GM12891 (cell line): ENCODE measurements at regions not wholly inside any gene's neighbourhood (a gene's known extent, or its start where the extent isn't known, plus 50 kb on each side); places are given as distances from the start of the nearest gene placed in this dataset.

ENCODE experiments used
- PAX5 ChIP-seq: IDR thresholded peaks from 2 replicates; pipeline ENCODE4 v1.6.1; 2011; ENCODE audit warnings: low read length, moderate library complexity, mild to moderate bottlenecking; ENCODE audit not compliant: insufficient read depth, severe bottlenecking
- POLR2A ChIP-seq: IDR thresholded peaks from 2 replicates; pipeline ENCODE4 v1.6.1; 2011; ENCODE audit warnings: low read depth, low read length, control low read depth
- POLR2AphosphoS5 ChIP-seq: IDR thresholded peaks from 2 replicates; pipeline ENCODE4 v1.6.1; 2011; ENCODE audit warnings: low read depth, low read length, control low read depth
- SPI1 ChIP-seq: IDR thresholded peaks from 2 replicates; pipeline ENCODE4 v1.6.1; 2011; ENCODE audit warnings: low read depth, low read length, control low read depth
- TAF1 ChIP-seq: IDR thresholded peaks from 2 replicates; pipeline ENCODE4 v1.6.1; 2011; ENCODE audit warnings: low read depth, low read length, control low read depth

DNA sequence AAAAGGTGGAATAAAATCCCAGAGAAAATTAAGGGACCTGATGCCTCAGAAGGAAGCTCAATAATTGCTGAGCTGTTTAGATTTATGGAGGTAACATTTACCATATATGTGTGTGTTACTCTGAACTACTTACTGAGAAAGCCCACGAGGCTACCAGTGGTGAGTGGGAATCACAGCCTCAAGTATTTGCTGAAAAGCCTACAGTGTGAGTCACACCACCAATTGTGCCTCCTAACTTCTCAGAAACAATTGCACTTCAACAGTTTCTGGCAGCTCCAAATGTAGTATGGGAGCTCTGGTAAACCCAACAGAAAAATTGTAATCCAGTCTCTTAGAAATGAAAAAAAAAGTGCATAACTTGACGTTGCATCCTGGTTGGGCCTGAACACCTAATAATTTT lies 551.6 kb downstream of the PRDM9 start:
- TF ChIP-seq TAF1 (no peak), POLR2AphosphoS5 (no peak), PAX5 (no peak), POLR2A (no peak), SPI1 (no peak)
